A673 (cell line): ENCODE measurements at regions not wholly inside any gene's neighbourhood (a gene's known extent, or its start where the extent isn't known, plus 50 kb on each side); places are given as distances from the start of the nearest gene placed in this dataset.

ENCODE experiments used
- BruUV-seq: library from RNA; stranded (reverse); fragments of 400-500 nt; replicated peaks from 2 replicates; lab custom pipeline; 2021; lab: Mats Ljungman, UMichigan
- CTCF ChIA-PET: fragments of 300-600 bp; sonication (Branson Sonifier 250); formaldehyde crosslinking; loops from one replicate; lab custom pipeline; 2022; ENCODE audit warnings: antibody characterized with exemption; lab: Charles Lee
- POLR2A ChIA-PET: fragments of 300-600 bp; sonication (Branson Sonifier 250); formaldehyde crosslinking; loops from one replicate; lab custom pipeline; 2022; ENCODE audit warnings: antibody characterized with exemption; ENCODE audit not compliant: low non-redundant PET; lab: Charles Lee
- DNase-seq: peaks from one replicate; pipeline ENCODE4 v3.0.0-alpha.2; 2015; ENCODE audit warnings: low spot score
- H3K27ac ChIP-seq: fragments of 200-600 bp; sonication (generic); 2 replicates; pipeline ENCODE4 v1.5.1; 2016; ENCODE audit warnings: mixed run types, low read depth, mild to moderate bottlenecking, mixed read lengths, antibody characterized with exemption, low read length; ENCODE audit not compliant: poor library complexity, severe bottlenecking
- H3K27me3 ChIP-seq: fragments of 200-600 bp; sonication (generic); replicated peaks from 2 replicates; pipeline ENCODE4 v1.6.1; 2017; ENCODE audit warnings: mixed run types, low read depth, mild to moderate bottlenecking, mixed read lengths, antibody characterized with exemption, low read length; ENCODE audit not compliant: insufficient read depth, poor library complexity
- H3K36me3 ChIP-seq: fragments of 200-600 bp; sonication (generic); 2 replicates; pipeline ENCODE4 v1.6.1; 2016; ENCODE audit warnings: mixed run types, mild to moderate bottlenecking, mixed read lengths, antibody characterized with exemption, low read length; ENCODE audit not compliant: insufficient read depth, poor library complexity, severe bottlenecking
- H3K4me1 ChIP-seq: fragments of 200-600 bp; sonication (generic); 2 replicates; pipeline ENCODE4 v1.6.1; 2017; ENCODE audit warnings: mixed run types, mild to moderate bottlenecking, mixed read lengths, antibody characterized with exemption, low read length; ENCODE audit not compliant: insufficient read depth, poor library complexity, severe bottlenecking
- H3K4me3 ChIP-seq: fragments of 200-600 bp; sonication (generic); 2 replicates; pipeline ENCODE4 v1.5.1; 2016; ENCODE audit warnings: low read depth, mixed run types, mild to moderate bottlenecking, mixed read lengths, low read length; ENCODE audit not compliant: poor library complexity, severe bottlenecking
- H3K9me3 ChIP-seq: fragments of 200-600 bp; sonication (generic); 2 replicates; pipeline ENCODE4 v1.6.1; 2016; ENCODE audit warnings: mixed run types, low read depth, mild to moderate bottlenecking, mixed read lengths, antibody characterized with exemption, low read length; ENCODE audit not compliant: poor library complexity, severe bottlenecking
- EZH2 ChIP-seq: fragments of 200-600 bp; sonication (generic); IDR thresholded peaks from 2 replicates; pipeline ENCODE4 v1.6.1; 2017; ENCODE audit warnings: borderline replicate concordance, low read depth, mild to moderate bottlenecking, mixed read lengths, antibody characterized with exemption, low read length; ENCODE audit not compliant: poor library complexity, severe bottlenecking
- intact Hi-C: fragments of 100-400 bp; cut with micrococcal nuclease; formaldehyde crosslinking; loops from one replicate; pipeline ENCODE4 v1.10.0; 2022; ENCODE audit not compliant: unreplicated experiment
- TF ChIP-seq, protein P1 (sequence below): fragments of 300-800, 200-600 bp; sonication (generic); conservative IDR thresholded peaks from 2 replicates; pipeline ENCODE4 v1.5.1; 2017; ENCODE audit warnings: low read depth, mild to moderate bottlenecking, antibody characterized with exemption, low read length, moderate library complexity, mixed read lengths

DNA sequence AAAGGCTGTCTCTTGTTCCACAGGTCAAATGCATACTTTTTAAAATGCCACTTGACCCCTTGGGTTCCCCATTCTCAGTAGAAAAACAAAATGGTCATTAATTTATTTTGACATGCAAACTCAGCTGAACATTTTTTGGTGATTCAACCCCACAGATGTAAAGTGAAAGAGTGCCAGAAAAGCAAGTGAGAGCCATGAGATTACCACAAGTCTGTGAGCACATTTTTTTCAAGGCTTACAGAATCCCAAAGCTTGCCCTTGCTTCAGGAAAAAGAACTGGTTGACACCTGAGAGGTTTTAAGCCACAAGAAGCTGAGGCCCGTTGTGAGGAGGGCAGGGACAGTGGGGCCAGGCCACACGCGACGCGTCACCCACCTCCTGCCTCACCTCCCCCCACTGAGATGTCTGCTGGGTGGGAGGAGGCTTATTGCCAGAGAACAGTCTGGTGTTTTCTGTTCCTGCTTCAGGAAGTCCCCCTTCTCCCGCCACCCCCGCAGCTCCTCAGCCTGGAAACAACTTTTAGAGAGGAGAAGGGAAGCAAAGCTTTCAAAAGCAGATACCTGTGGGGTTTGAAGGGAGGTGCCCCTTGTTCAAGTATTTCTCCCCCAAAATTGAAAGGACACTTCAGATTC, 70.4 kb upstream of the CYP1B1 start:
- POLR2A ChIA-PET, result no interaction called here
- no peaks in the 10 kb centered on the region for H3K4me1 ChIP-seq
- no peak overlapping the region for H3K27ac ChIP-seq

DNA sequence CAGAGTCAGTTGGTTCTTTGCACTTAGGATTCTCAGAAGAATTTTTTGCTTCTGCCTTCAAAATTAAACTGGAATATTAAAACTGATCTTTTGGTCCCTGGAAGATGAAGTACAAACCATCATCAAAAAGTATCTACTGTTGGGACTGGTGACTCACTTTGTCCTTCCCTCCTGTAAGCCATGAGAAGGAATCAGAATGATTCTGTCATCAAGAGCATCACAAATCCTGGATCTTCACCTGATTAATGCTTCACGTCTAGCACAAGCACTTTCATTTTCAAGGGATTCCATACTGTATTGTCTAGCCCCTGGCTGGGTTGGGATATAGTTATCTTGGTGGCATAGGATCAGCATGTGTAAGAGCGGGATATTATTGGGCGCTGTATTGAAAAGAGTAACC, 69.3 kb upstream of the CYP1B1 start:
- H3K27me3 ChIP-seq, result no peaks in the 10 kb centered on the region
- intact Hi-C loops, result no loop called here
- no TSS peak for BruUV-seq
- H3K27ac ChIP-seq, result no peak overlapping the region
- ChIA-PET POLR2A (no interaction called here), CTCF (no interaction called here)
- TF ChIP-seq, protein P1, sequence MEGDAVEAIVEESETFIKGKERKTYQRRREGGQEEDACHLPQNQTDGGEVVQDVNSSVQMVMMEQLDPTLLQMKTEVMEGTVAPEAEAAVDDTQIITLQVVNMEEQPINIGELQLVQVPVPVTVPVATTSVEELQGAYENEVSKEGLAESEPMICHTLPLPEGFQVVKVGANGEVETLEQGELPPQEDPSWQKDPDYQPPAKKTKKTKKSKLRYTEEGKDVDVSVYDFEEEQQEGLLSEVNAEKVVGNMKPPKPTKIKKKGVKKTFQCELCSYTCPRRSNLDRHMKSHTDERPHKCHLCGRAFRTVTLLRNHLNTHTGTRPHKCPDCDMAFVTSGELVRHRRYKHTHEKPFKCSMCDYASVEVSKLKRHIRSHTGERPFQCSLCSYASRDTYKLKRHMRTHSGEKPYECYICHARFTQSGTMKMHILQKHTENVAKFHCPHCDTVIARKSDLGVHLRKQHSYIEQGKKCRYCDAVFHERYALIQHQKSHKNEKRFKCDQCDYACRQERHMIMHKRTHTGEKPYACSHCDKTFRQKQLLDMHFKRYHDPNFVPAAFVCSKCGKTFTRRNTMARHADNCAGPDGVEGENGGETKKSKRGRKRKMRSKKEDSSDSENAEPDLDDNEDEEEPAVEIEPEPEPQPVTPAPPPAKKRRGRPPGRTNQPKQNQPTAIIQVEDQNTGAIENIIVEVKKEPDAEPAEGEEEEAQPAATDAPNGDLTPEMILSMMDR, result no peak
- no peak for TF ChIP-seq EZH2
- H3K36me3 ChIP-seq, result no peaks in the 10 kb centered on the region
- no peaks in the 10 kb centered on the region for H3K4me1 ChIP-seq
- no peak for DNase-seq
- H3K9me3 ChIP-seq, result no peaks in the 10 kb centered on the region
- H3K4me3 ChIP-seq, result no peak overlapping the region

More for the DNA sequence above, 70.4 kb upstream of the CYP1B1 start:
- intact Hi-C loops, result no loop called here
- peak; percentile 21 for DNase-seq
- no peak overlapping the region for H3K4me3 ChIP-seq
- H3K27me3 ChIP-seq, result no peaks in the 10 kb centered on the region
- H3K9me3 ChIP-seq, result no peaks in the 10 kb centered on the region
- no peak for TF ChIP-seq EZH2
- TF ChIP-seq, protein P1, result no peak
- H3K36me3 ChIP-seq, result no peaks in the 10 kb centered on the region
- no TSS peak for BruUV-seq
- CTCF ChIA-PET, result interaction anchor here (0.7 kb wide), 1 partner anchor 251 kb away, joined by 10 read pairs; no protein-coding TSS in a partner anchor

DNA sequence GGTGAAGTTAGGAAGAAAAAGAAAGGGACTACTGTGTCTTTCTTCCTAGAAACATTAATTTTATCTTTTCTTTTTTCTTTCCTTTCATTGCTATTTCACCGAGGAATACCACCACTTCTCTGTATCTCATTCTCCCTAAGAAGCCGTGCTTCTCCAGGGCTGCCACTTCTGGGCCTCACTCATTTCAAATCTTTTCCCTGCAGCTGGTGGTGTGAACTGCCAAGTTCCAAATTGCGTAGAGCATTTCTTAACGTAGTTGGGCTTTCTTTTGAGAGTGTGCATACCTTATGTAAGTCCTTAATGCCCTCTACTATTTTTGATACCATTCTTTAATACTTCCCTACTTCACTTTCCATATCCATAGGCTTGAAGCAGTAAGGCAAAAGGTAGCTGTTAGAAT, 66.7 kb upstream of the CYP1B1 start:
- H3K27me3 ChIP-seq, result no peaks in the 10 kb centered on the region
- CTCF ChIA-PET, result no interaction called here
- POLR2A ChIA-PET, result no interaction called here
- H3K9me3 ChIP-seq, result no peaks in the 10 kb centered on the region
- no TSS peak for BruUV-seq
- H3K4me1 ChIP-seq, result no peaks in the 10 kb centered on the region
- DNase-seq, result no peak
- intact Hi-C loops, result no loop called here
- H3K4me3 ChIP-seq, result no peak overlapping the region
- no peak overlapping the region for H3K27ac ChIP-seq
- H3K36me3 ChIP-seq, result no peaks in the 10 kb centered on the region
- TF ChIP-seq, protein P1, result no peak
- no peak for TF ChIP-seq EZH2
